UCSD-AML1 (cell line): ENCODE measurements at regions not wholly inside any gene's neighbourhood (a gene's known extent, or its start where the extent isn't known, plus 50 kb on each side); places are given as distances from the start of the nearest gene placed in this dataset.
A peak's percentile ranks its signal among the peaks of the same experiment; 100 is the strongest.
"Not testable (repeated sequence)": the region's sequence is repeated elsewhere in the genome, so short reads cannot be mapped to it uniquely, and the experiment has no call there.

Experiments
- DNase-seq: peaks from one replicate; lab custom pipeline; 2025; ENCODE audit not compliant: unreplicated experiment; lab: John Stamatoyannopoulos, UW

- DNase-seq: not testable (repeated sequence)
Measured at GRCh38 chr15:38852188-38852587, 287.6 kb upstream of the RASGRP1 start.

GRCh38 chr15:38853608-38854007 lies 289.0 kb upstream of the RASGRP1 start:
- DNase-seq: peak; percentile 18

GRCh38 chr15:38854506-38854905 lies 289.9 kb upstream of the RASGRP1 start:
- DNase-seq: no peak

- DNase-seq: no peak
Measured at GRCh38 chr15:38857814-38858213, 293.2 kb upstream of the RASGRP1 start.

- no peak for DNase-seq
Measured at GRCh38 chr15:38859574-38859973, 295.0 kb upstream of the RASGRP1 start.

- no peak for DNase-seq
Measured at GRCh38 chr15:38860253-38860652, 295.6 kb upstream of the RASGRP1 start.

- DNase-seq: no peak
Measured at GRCh38 chr15:38860674-38861073, 296.1 kb upstream of the RASGRP1 start.

- DNase-seq: no peak
Measured at GRCh38 chr15:38861108-38861507, 296.5 kb upstream of the RASGRP1 start.

GRCh38 chr15:38862099-38862498 lies 297.5 kb upstream of the RASGRP1 start:
- DNase-seq: no peak

GRCh38 chr15:38863381-38863780 lies 298.8 kb upstream of the RASGRP1 start:
- no peak for DNase-seq

GRCh38 chr15:38864122-38864521 lies 299.5 kb upstream of the RASGRP1 start:
- DNase-seq: no peak

- no peak for DNase-seq
Measured at GRCh38 chr15:38864827-38865581, 300.4 kb upstream of the RASGRP1 start.

- DNase-seq: no peak
Measured at GRCh38 chr15:38867556-38867955, 302.9 kb upstream of the RASGRP1 start.

GRCh38 chr15:38868326-38869114 lies 303.9 kb upstream of the RASGRP1 start:
- DNase-seq: no peak

GRCh38 chr15:38871638-38872037 lies 307.0 kb upstream of the RASGRP1 start:
- DNase-seq: no peak

- no peak for DNase-seq
Measured at GRCh38 chr15:38872732-38873131, 308.1 kb upstream of the RASGRP1 start.

GRCh38 chr15:38873158-38873557 lies 308.5 kb upstream of the RASGRP1 start:
- DNase-seq: no peak

- DNase-seq: no peak
Measured at GRCh38 chr15:38874464-38874863, 309.9 kb upstream of the RASGRP1 start.

- DNase-seq: no peak
Measured at GRCh38 chr15:38876211-38876610, 311.6 kb upstream of the RASGRP1 start.

GRCh38 chr15:38876621-38877020 lies 312.0 kb upstream of the RASGRP1 start:
- no peak for DNase-seq

- no peak for DNase-seq
Measured at GRCh38 chr15:38877471-38877870, 312.9 kb upstream of the RASGRP1 start.

- DNase-seq: no peak
Measured at GRCh38 chr15:38878026-38878425, 313.4 kb upstream of the RASGRP1 start.
